ENCODE measurements at regions not wholly inside any gene's neighbourhood (a gene's known extent, or its start where the extent isn't known, plus 50 kb on each side); places are given as distances from the start of the nearest gene placed in this dataset.

DNA sequence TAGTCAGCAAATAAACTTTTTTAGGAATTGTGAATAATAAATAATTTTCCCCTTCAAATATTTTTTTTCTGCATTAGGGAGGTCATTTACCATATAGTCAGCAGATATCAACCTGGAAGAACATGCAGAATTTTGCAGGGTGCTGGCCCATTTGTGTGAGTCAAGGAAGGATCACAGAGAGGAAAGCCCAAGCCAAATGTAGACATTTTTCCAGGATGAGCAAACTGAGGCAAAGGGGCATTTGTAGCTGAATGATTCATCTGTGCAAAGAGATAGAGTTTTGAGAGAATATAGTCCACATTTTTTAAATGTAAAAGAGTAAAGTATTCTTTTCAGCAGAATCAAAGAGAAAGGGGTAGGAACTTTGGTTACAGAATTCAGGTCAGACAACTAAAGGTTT is 555.5 kb upstream of the MARCKS start:
- TF ChIP-seq, protein P1, sequence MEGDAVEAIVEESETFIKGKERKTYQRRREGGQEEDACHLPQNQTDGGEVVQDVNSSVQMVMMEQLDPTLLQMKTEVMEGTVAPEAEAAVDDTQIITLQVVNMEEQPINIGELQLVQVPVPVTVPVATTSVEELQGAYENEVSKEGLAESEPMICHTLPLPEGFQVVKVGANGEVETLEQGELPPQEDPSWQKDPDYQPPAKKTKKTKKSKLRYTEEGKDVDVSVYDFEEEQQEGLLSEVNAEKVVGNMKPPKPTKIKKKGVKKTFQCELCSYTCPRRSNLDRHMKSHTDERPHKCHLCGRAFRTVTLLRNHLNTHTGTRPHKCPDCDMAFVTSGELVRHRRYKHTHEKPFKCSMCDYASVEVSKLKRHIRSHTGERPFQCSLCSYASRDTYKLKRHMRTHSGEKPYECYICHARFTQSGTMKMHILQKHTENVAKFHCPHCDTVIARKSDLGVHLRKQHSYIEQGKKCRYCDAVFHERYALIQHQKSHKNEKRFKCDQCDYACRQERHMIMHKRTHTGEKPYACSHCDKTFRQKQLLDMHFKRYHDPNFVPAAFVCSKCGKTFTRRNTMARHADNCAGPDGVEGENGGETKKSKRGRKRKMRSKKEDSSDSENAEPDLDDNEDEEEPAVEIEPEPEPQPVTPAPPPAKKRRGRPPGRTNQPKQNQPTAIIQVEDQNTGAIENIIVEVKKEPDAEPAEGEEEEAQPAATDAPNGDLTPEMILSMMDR (IDR thresholded peaks at IDR 0.05), result no peak
- TF ChIP-seq POLR2A (IDR thresholded peaks at IDR 0.05), result no peak
- no peak for TF ChIP-seq POLR2AphosphoS5 (IDR thresholded peaks at IDR 0.05)
